ENCODE measurements at regions not wholly inside any gene's neighbourhood (a gene's known extent, or its start where the extent isn't known, plus 50 kb on each side); places are given as distances from the start of the nearest gene placed in this dataset.

DNA sequence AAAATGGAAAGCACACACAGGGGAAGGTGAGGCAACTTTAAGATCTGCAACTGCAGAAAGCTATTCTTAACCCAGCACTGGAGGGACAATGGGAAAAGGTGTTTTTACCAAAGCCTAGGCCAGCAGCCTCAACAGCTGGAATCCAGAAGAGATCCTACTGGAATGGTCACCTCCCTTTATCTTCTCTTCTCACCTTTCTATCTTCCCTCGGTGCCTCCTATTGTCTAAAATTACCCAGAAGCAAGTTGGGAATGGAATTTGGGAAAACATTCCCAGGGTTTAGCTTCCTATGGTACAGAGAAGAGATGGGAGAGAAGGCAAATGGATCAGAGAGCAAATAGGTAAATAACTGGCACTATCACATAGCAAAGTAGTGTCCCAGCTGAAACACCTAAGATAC is 73.1 kb downstream of the TIGD2 start:
- ATAC-seq (ENCODE audit: low read depth) (no peak), DNase-seq (no peak)
- no peaks in the 10 kb centered on the region for H3K36me3 ChIP-seq (ENCODE audit: control insufficient read depth, insufficient read depth, low read length)
- no peak overlapping the region for H3K9ac ChIP-seq (ENCODE audit: low read depth, low read length)
- no peaks in the 10 kb centered on the region for H3K27me3 ChIP-seq (ENCODE audit: control insufficient read depth, insufficient read depth, low read length)
- in situ Hi-C loops (cut with MboI; ENCODE audit: low sequenced_read_pairs) (no loop called here), intact Hi-C loops (cut with micrococcal nuclease) (no loop called here), dilution Hi-C loops (cut with HindIII; ENCODE audit: low sequenced_read_pairs, unreplicated experiment) (no loop called here)
- H2AK9ac ChIP-seq (replicated peaks; ENCODE audit: low read depth, low read length, poor library complexity) = no peak overlapping the region
- no peak overlapping the region for H3K18ac ChIP-seq (ENCODE audit: low read depth, low read length)
- H3K4me2 ChIP-seq (ENCODE audit: low read depth, low read length) = no peak overlapping the region
- no CpG with 5 or more reads among the region's 1 CpG for WGBS, 2 experiments (ENCODE audit: extremely low coverage in 2 of 2, insufficient read length in 1 of 2)
- TF ChIP-seq CHD1 (IDR thresholded peaks at IDR 0.05; ENCODE audit: low read depth, low read length) = no peak
- no peak for TF ChIP-seq RFX5 (IDR thresholded peaks at IDR 0.05; ENCODE audit: low read depth, low read length)
- TF ChIP-seq, protein P1, sequence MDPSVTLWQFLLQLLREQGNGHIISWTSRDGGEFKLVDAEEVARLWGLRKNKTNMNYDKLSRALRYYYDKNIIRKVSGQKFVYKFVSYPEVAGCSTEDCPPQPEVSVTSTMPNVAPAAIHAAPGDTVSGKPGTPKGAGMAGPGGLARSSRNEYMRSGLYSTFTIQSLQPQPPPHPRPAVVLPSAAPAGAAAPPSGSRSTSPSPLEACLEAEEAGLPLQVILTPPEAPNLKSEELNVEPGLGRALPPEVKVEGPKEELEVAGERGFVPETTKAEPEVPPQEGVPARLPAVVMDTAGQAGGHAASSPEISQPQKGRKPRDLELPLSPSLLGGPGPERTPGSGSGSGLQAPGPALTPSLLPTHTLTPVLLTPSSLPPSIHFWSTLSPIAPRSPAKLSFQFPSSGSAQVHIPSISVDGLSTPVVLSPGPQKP (IDR thresholded peaks at IDR 0.05; ENCODE audit: borderline replicate concordance, low read depth, low read length) = no peak
- no peak for TF ChIP-seq BHLHE40 (IDR thresholded peaks at IDR 0.05; ENCODE audit: low read depth, low read length)
- no peak for TF ChIP-seq NFE2L2 (IDR thresholded peaks at IDR 0.05; ENCODE audit: low read depth, low read length)
- TF ChIP-seq, protein P2, sequence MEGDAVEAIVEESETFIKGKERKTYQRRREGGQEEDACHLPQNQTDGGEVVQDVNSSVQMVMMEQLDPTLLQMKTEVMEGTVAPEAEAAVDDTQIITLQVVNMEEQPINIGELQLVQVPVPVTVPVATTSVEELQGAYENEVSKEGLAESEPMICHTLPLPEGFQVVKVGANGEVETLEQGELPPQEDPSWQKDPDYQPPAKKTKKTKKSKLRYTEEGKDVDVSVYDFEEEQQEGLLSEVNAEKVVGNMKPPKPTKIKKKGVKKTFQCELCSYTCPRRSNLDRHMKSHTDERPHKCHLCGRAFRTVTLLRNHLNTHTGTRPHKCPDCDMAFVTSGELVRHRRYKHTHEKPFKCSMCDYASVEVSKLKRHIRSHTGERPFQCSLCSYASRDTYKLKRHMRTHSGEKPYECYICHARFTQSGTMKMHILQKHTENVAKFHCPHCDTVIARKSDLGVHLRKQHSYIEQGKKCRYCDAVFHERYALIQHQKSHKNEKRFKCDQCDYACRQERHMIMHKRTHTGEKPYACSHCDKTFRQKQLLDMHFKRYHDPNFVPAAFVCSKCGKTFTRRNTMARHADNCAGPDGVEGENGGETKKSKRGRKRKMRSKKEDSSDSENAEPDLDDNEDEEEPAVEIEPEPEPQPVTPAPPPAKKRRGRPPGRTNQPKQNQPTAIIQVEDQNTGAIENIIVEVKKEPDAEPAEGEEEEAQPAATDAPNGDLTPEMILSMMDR (conservative IDR thresholded peaks at IDR 0.05; ENCODE audit: low read depth, low read length) = no peak
- TF ChIP-seq MAFK (IDR thresholded peaks at IDR 0.05; ENCODE audit: low read depth, low read length) = no peak
- TF ChIP-seq RAD21 (IDR thresholded peaks at IDR 0.05; ENCODE audit: low read length) = no peak
- TF ChIP-seq CEBPB (IDR thresholded peaks at IDR 0.05; ENCODE audit: low read depth, low read length) = no peak
- no peak for TF ChIP-seq RCOR1 (IDR thresholded peaks at IDR 0.05; ENCODE audit: insufficient replicate concordance, low read length)
- TF ChIP-seq MXI1 (IDR thresholded peaks at IDR 0.05; ENCODE audit: borderline replicate concordance, low read depth, low read length) = no peak
- no peak for TF ChIP-seq MAZ (IDR thresholded peaks at IDR 0.05; ENCODE audit: borderline replicate concordance, low read depth, low read length)
- no peak for TF ChIP-seq SMC3 (IDR thresholded peaks at IDR 0.05; ENCODE audit: low read depth, low read length)
- TF ChIP-seq POLR2A (IDR thresholded peaks at IDR 0.05; ENCODE audit: low read depth, low read length) = no peak
- no peak for TF ChIP-seq FOS (IDR thresholded peaks at IDR 0.05; ENCODE audit: low read depth, low read length)
- TF ChIP-seq, protein P3, sequence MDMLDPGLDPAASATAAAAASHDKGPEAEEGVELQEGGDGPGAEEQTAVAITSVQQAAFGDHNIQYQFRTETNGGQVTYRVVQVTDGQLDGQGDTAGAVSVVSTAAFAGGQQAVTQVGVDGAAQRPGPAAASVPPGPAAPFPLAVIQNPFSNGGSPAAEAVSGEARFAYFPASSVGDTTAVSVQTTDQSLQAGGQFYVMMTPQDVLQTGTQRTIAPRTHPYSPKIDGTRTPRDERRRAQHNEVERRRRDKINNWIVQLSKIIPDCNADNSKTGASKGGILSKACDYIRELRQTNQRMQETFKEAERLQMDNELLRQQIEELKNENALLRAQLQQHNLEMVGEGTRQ (IDR thresholded peaks at IDR 0.05; ENCODE audit: low read depth, low read length) = no peak
- H2BK120ac ChIP-seq (ENCODE audit: low read depth, low read length) = no peak overlapping the region
- ChIA-PET POLR2A (ENCODE audit: unreplicated experiment) (no interaction called here), CTCF (no interaction called here)
- no peak overlapping the region for H3K4me3 ChIP-seq (ENCODE audit: insufficient read depth, low read depth, low read length)
- no peaks in the 10 kb centered on the region for H3K9me1 ChIP-seq (ENCODE audit: insufficient read depth, low read length)
- no peaks in the 10 kb centered on the region for H4K20me1 ChIP-seq (ENCODE audit: insufficient read depth, low read length)
- H3K27ac ChIP-seq (ENCODE audit: insufficient read depth, low read length) = no peak overlapping the region
- H4K8ac ChIP-seq (ENCODE audit: low read depth in 2 of 2, low read length in 2 of 2) = no peak overlapping the region
- no TSS peak for BruUV-seq (replicated peaks)
- no peak overlapping the region for H2BK20ac ChIP-seq (ENCODE audit: low read depth, low read length)
- no peak overlapping the region for H2BK15ac ChIP-seq (ENCODE audit: low read depth, low read length)
- no peaks in the 10 kb centered on the region for H3K79me1 ChIP-seq (ENCODE audit: low read depth in 1 of 2, low read length in 2 of 2)
- no peak overlapping the region for H3K14ac ChIP-seq (replicated peaks; ENCODE audit: low read depth, low read length)
- no peak overlapping the region for H3K56ac ChIP-seq (ENCODE audit: extremely low read depth, insufficient read depth, low read length)
- H3K4me1 ChIP-seq (ENCODE audit: control insufficient read depth, insufficient read depth, low read length) = no peaks in the 10 kb centered on the region
- H2BK5ac ChIP-seq (ENCODE audit: low read depth, low read length, poor library complexity, severe bottlenecking) = no peak overlapping the region
- no peak overlapping the region for H3K23ac ChIP-seq (ENCODE audit: low read depth, low read length)
- H4K5ac ChIP-seq (ENCODE audit: low read depth, low read length) = no peak overlapping the region
- H3K4ac ChIP-seq (ENCODE audit: low read depth, low read length) = no peak overlapping the region
- no peaks in the 10 kb centered on the region for H3K9me3 ChIP-seq (ENCODE audit: control insufficient read depth, insufficient read depth, low read length)
- H4K91ac ChIP-seq (ENCODE audit: insufficient read depth, low read depth, low read length) = no peak overlapping the region
- H2AFZ ChIP-seq (replicated peaks; ENCODE audit: low read length, poor library complexity) = no peak overlapping the region
- no peak overlapping the region for H2AK5ac ChIP-seq (ENCODE audit: low read depth, low read length)
